Brain microvascular endothelial cell (primary cell): ENCODE measurements at regions not wholly inside any gene's neighbourhood (a gene's known extent, or its start where the extent isn't known, plus 50 kb on each side); places are given as distances from the start of the nearest gene placed in this dataset.

ENCODE experiments used
- DNase-seq: peaks from one replicate; pipeline ENCODE4 v3.0.0-alpha.2; 2020
- H3K27ac ChIP-seq: fragments of 250-450 bp; sonication (Bioruptor Pico); 2 replicates; pipeline ENCODE4 v1.5.1; 2020; ENCODE audit warnings: mild to moderate bottlenecking, moderate library complexity
- H3K27me3 ChIP-seq: fragments of 250-450 bp; sonication (Bioruptor Pico); replicated peaks from 2 replicates; pipeline ENCODE4 v1.5.1; 2020; ENCODE audit warnings: mild to moderate bottlenecking
- H3K36me3 ChIP-seq: fragments of 250-450 bp; sonication (Bioruptor Pico); replicated peaks from 2 replicates; pipeline ENCODE4 v1.5.1; 2020; ENCODE audit warnings: mild to moderate bottlenecking
- H3K4me3 ChIP-seq: 2 replicates; pipeline ENCODE4 v1.5.1; 2011; ENCODE audit warnings: low read depth, mild to moderate bottlenecking, control low read depth, low read length, moderate library complexity
- CTCF ChIP-seq: IDR thresholded peaks from 2 replicates; pipeline ENCODE4 v1.5.1; 2011; ENCODE audit warnings: low read depth, mild to moderate bottlenecking, moderate library complexity, low read length, control low read depth, inconsistent platforms; ENCODE audit errors: missing control alignments
- in situ Hi-C: cut with HindIII; loops from 2 replicates; pipeline ENCODE4 v1.10.0; 2017; ENCODE audit warnings: low sequenced_read_pairs, low pct_ligation_motif_present

- no peak for DNase-seq
- in situ Hi-C loops = no loop called here
- H3K4me3 ChIP-seq = no peak overlapping the region
- no peaks in the 10 kb centered on the region for H3K27me3 ChIP-seq
- TF ChIP-seq CTCF = no peak
- H3K36me3 ChIP-seq = no peaks in the 10 kb centered on the region
- no peak overlapping the region for H3K27ac ChIP-seq
These were observed 616.2 kb downstream of the DNAH5 start for GRCh38 chr5:13328316-13328715.

GRCh38 chr5:13325765-13326164 lies 618.7 kb downstream of the DNAH5 start:
- Histone ChIP-seq H3K36me3 (no peaks in the 10 kb centered on the region), H3K4me3 (no peak overlapping the region), H3K27ac (no peak overlapping the region), H3K27me3 (no peaks in the 10 kb centered on the region)
- DNase-seq = no peak
- no peak for TF ChIP-seq CTCF
- in situ Hi-C loops = no loop called here

GRCh38 chr5:13322769-13323168 lies 621.7 kb downstream of the DNAH5 start:
- no peak for TF ChIP-seq CTCF

GRCh38 chr5:13317654-13318053 lies 626.8 kb downstream of the DNAH5 start:
- Histone ChIP-seq H3K27me3 (no peaks in the 10 kb centered on the region), H3K4me3 (no peak overlapping the region), H3K27ac (no peak overlapping the region), H3K36me3 (no peaks in the 10 kb centered on the region)
- no peak for TF ChIP-seq CTCF
- DNase-seq = no peak
- in situ Hi-C loops = no loop called here

More at GRCh38 chr5:13322769-13323168, 621.7 kb downstream of the DNAH5 start:
- in situ Hi-C loops = no loop called here
- H3K4me3 ChIP-seq = no peak overlapping the region
- DNase-seq = no peak
- H3K27ac ChIP-seq = no peak overlapping the region
- H3K27me3 ChIP-seq = no peaks in the 10 kb centered on the region
- no peaks in the 10 kb centered on the region for H3K36me3 ChIP-seq

GRCh38 chr5:13316176-13316575 lies 628.3 kb downstream of the DNAH5 start:
- Histone ChIP-seq H3K27ac (no peak overlapping the region), H3K4me3 (no peak overlapping the region), H3K27me3 (no peaks in the 10 kb centered on the region), H3K36me3 (no peaks in the 10 kb centered on the region)
- no peak for TF ChIP-seq CTCF
- no peak for DNase-seq
- in situ Hi-C loops = no loop called here

- no peak for TF ChIP-seq CTCF
- no peaks in the 10 kb centered on the region for H3K27me3 ChIP-seq
- no peak for DNase-seq
- H3K27ac ChIP-seq = no peak overlapping the region
- H3K36me3 ChIP-seq = no peaks in the 10 kb centered on the region
- in situ Hi-C loops = no loop called here
- no peak overlapping the region for H3K4me3 ChIP-seq
These were observed 637.0 kb downstream of the DNAH5 start for GRCh38 chr5:13307480-13307879.
